GM12878 (cell line): ENCODE measurements at regions not wholly inside any gene's neighbourhood (a gene's known extent, or its start where the extent isn't known, plus 50 kb on each side); places are given as distances from the start of the nearest gene placed in this dataset.

Experiments used
- ATAC-seq: fragments of 200-7000 bp; cut with Tn5 transposase; 3 replicates; pipeline ENCODE4 v1.9.1; 2020; ENCODE audit warnings: mild to moderate bottlenecking, moderate library complexity
- BruUV-seq: library from RNA; stranded (reverse); fragments of 400-500 nt; replicated peaks from 2 replicates; lab custom pipeline; 2021; lab: Mats Ljungman, UMichigan
- CTCF ChIA-PET: fragments of 300-600 bp; sonication (Branson Sonifier 250); formaldehyde crosslinking; extraction: SDS; loops from one replicate; lab custom pipeline; 2021; ENCODE audit warnings: inconsistent platforms; lab: Yijun Ruan, JAX
- POLR2A ChIA-PET: fragments of 350-600 bp; formaldehyde crosslinking; extraction: SDS; loops from one replicate; lab custom pipeline; 2021; ENCODE audit warnings: inconsistent platforms; lab: Charles Lee
- RAD21 ChIA-PET: fragments of 300-600 bp; sonication (Branson Sonifier 250); formaldehyde crosslinking; loops from one replicate; lab custom pipeline; 2023; ENCODE audit warnings: antibody characterized with exemption; ENCODE audit not compliant: unreplicated experiment; lab: Charles Lee
- SMC1A ChIA-PET: fragments of 300-600 bp; sonication (Branson Sonifier 250); formaldehyde crosslinking; loops from one replicate; lab custom pipeline; 2023; ENCODE audit not compliant: unreplicated experiment, uncharacterized antibody; lab: Charles Lee
- DNase-seq: peaks from one replicate; pipeline ENCODE4 v3.0.0-alpha.2; 2011; ENCODE audit warnings: low read depth, low spot score
- FAIRE-seq: peaks from 3 replicates; lab custom pipeline; 2011; peaks lifted over from hg19 to GRCh38; lab: Jason Lieb, UNC
- H2AFZ ChIP-seq: 2 replicates; pipeline ENCODE4 v1.6.0; 2011; ENCODE audit warnings: low read depth, low read length, control low read depth; ENCODE audit not compliant: control insufficient read depth
- H3K27ac ChIP-seq: 2 replicates; pipeline ENCODE4 v1.5.1; 2011; ENCODE audit warnings: control low read depth; ENCODE audit not compliant: control insufficient read depth, insufficient read depth
- H3K27me3 ChIP-seq, 2 experiments: replicated peaks in 1 of 2; 2 replicates each; pipeline versions ENCODE4 v1.6.0 to v1.6.1; 2011; ENCODE audit warnings: low read length in 1 of 2; ENCODE audit not compliant: control insufficient read depth in 2 of 2, insufficient read depth in 2 of 2
- H3K36me3 ChIP-seq, 2 experiments: 2 replicates each; pipeline ENCODE4 v1.5.1; 2011; ENCODE audit warnings: low read length in 1 of 2; ENCODE audit not compliant: control insufficient read depth in 2 of 2, insufficient read depth in 2 of 2
- H3K4me1 ChIP-seq: 2 replicates; pipeline ENCODE4 v1.6.1; 2011; ENCODE audit warnings: mild to moderate bottlenecking, low read length, moderate library complexity, mixed read lengths; ENCODE audit not compliant: control insufficient read depth, insufficient read depth
- H3K4me2 ChIP-seq: 2 replicates; pipeline ENCODE4 v1.6.0; 2011; ENCODE audit warnings: control low read depth; ENCODE audit not compliant: control insufficient read depth, insufficient read depth
- H3K4me3 ChIP-seq: fragments of 200-600 bp; sonication (generic); 2 replicates; pipeline ENCODE4 v1.5.1; 2016
- H3K79me2 ChIP-seq: 2 replicates; pipeline ENCODE4 v1.6.0; 2011; ENCODE audit warnings: low read length; ENCODE audit not compliant: control insufficient read depth, insufficient read depth
- H3K9ac ChIP-seq: 2 replicates; pipeline ENCODE4 v1.8.0; 2011; ENCODE audit warnings: low read length, control low read depth, mixed read lengths; ENCODE audit not compliant: control insufficient read depth, insufficient read depth
- H3K9me3 ChIP-seq: replicated peaks from 3 replicates; pipeline ENCODE4 v1.5.1; 2011; ENCODE audit warnings: mild to moderate bottlenecking, low read length; ENCODE audit not compliant: control insufficient read depth, insufficient read depth
- H4K20me1 ChIP-seq: 2 replicates; pipeline ENCODE4 v1.6.0; 2011; ENCODE audit not compliant: control insufficient read depth, insufficient read depth
- ATF7 ChIP-seq: fragments of 450-650 bp; IDR thresholded peaks from 2 replicates; pipeline ENCODE4 v1.6.1; 2016; ENCODE audit warnings: low read depth, mild to moderate bottlenecking
- CREM ChIP-seq: IDR thresholded peaks from 2 replicates; pipeline ENCODE4 v1.6.1; 2014; ENCODE audit warnings: antibody characterized with exemption, low read depth
- FOXM1 ChIP-seq: IDR thresholded peaks from 2 replicates; pipeline ENCODE4 v1.6.1; 2012; ENCODE audit warnings: low read depth, mild to moderate bottlenecking, inconsistent platforms, low read length, moderate library complexity
- IRF4 ChIP-seq: IDR thresholded peaks from 2 replicates; pipeline ENCODE4 v1.6.1; 2011; ENCODE audit warnings: low read depth, low read length
- PAX5 ChIP-seq: IDR thresholded peaks from 2 replicates; pipeline ENCODE4 v1.6.1; 2011; ENCODE audit warnings: low read depth, low read length, borderline replicate concordance
- ZBTB4 ChIP-seq: fragments of 450-650 bp; formaldehyde crosslinking; IDR thresholded peaks from 2 replicates; pipeline ENCODE4 v1.4.0; 2022; ENCODE audit warnings: mild to moderate bottlenecking, moderate library complexity
- WGBS: methylation state at CpG from one replicate; pipeline ENCODE4 v1.1.6; 2016; ENCODE audit warnings: low lambda C conversion rate; ENCODE audit not compliant: insufficient replicate concordance, insufficient coverage; ENCODE audit errors: missing lambda C conversion rate; 5-methylcytosine and 5-hydroxymethylcytosine counted together
- in situ Hi-C: fragments of 300-500 bp; cut with MboI; formaldehyde crosslinking; loops from 9 replicates; pipeline ENCODE4 v1.14.3; 2018; ENCODE audit warnings: mixed read lengths
- intact Hi-C: fragments of 100-400 bp; cut with micrococcal nuclease; formaldehyde crosslinking; loops from one replicate; pipeline ENCODE4 v1.14.2; 2022; ENCODE audit not compliant: unreplicated experiment
- TF ChIP-seq, protein P1 (sequence below): IDR thresholded peaks from 2 replicates; pipeline ENCODE4 v1.6.1; 2011; ENCODE audit warnings: low read depth, mild to moderate bottlenecking, low read length, moderate library complexity, borderline replicate concordance; ENCODE audit errors: extremely low read depth
- TF ChIP-seq, protein P2 (sequence below): fragments of 150-350 bp; IDR thresholded peaks from 2 replicates; pipeline ENCODE4 v1.6.1; 2016; ENCODE audit warnings: low read depth, low read length

GRCh38 chr3:132837615-132838014 lies 115.4 kb upstream of the NPHP3 start:
- ATAC-seq (no peak), FAIRE-seq (no peak), DNase-seq (no peak)
- ChIA-PET RAD21 (no interaction called here), CTCF (no interaction called here), SMC1A (interaction anchor here (1.8 kb wide), 1 partner anchor 8 kb away, joined by 4 read pairs; no protein-coding TSS in a partner anchor), POLR2A (no interaction called here)
- Histone ChIP-seq H3K4me3 (no peak overlapping the region), H3K4me2 (no peak overlapping the region), H3K4me1 (no peaks in the 10 kb centered on the region), H3K27ac (no peak overlapping the region), H3K9me3 (no peaks in the 10 kb centered on the region), H3K27me3 (no peaks in the 10 kb centered on the region; a peak in 1 of 4 replicates), H3K36me3 (no peaks in the 10 kb centered on the region), H3K79me2 (no peaks in the 10 kb centered on the region), H3K9ac (no peak overlapping the region), H2AFZ (no peak overlapping the region), H4K20me1 (no peaks in the 10 kb centered on the region)
- WGBS = 40% methylated on average over 2 of the region's 2 CpGs
- intact Hi-C loops = no loop called here
- TF ChIP-seq ZBTB4 = no peak
- no TSS peak for BruUV-seq
- in situ Hi-C loops = no loop called here

GRCh38 chr3:132834356-132834755 lies 112.1 kb upstream of the NPHP3 start:
- ChIA-PET RAD21 (no interaction called here), CTCF (interaction anchor here (0.5 to 1.7 kb wide), 2 partner anchors 14 to 28 kb away, joined by 3 read pairs; no protein-coding TSS in a partner anchor), SMC1A (interaction anchor here (1.3 kb wide), 1 partner anchor 11 kb away, joined by 4 read pairs; no protein-coding TSS in a partner anchor), POLR2A (no interaction called here)
- H3K36me3 ChIP-seq = no peaks in the 10 kb centered on the region
- no peaks in the 10 kb centered on the region for H3K27me3 ChIP-seq
- in situ Hi-C loops = no loop called here
- WGBS = 0% methylated on average over 3 of the region's 3 CpGs
- no peaks in the 10 kb centered on the region for H3K9me3 ChIP-seq
- H3K27ac ChIP-seq = no peak overlapping the region
- no peak overlapping the region for H2AFZ ChIP-seq
- no peak for FAIRE-seq
- H3K4me1 ChIP-seq = no peaks in the 10 kb centered on the region
- DNase-seq = no peak
- H3K9ac ChIP-seq = no peak overlapping the region
- H3K4me3 ChIP-seq = no peak overlapping the region
- ATAC-seq = no peak
- intact Hi-C loops = no loop called here
- no peaks in the 10 kb centered on the region for H3K79me2 ChIP-seq
- H3K4me2 ChIP-seq = no peak overlapping the region
- no TSS peak for BruUV-seq
- no peaks in the 10 kb centered on the region for H4K20me1 ChIP-seq
- TF ChIP-seq PAX5 = no peak
- TF ChIP-seq ATF7 = no peak
- TF ChIP-seq, protein P1, sequence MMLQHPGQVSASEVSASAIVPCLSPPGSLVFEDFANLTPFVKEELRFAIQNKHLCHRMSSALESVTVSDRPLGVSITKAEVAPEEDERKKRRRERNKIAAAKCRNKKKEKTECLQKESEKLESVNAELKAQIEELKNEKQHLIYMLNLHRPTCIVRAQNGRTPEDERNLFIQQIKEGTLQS = no peak
- no peak for TF ChIP-seq IRF4
- no peak for TF ChIP-seq FOXM1
- TF ChIP-seq, protein P2, sequence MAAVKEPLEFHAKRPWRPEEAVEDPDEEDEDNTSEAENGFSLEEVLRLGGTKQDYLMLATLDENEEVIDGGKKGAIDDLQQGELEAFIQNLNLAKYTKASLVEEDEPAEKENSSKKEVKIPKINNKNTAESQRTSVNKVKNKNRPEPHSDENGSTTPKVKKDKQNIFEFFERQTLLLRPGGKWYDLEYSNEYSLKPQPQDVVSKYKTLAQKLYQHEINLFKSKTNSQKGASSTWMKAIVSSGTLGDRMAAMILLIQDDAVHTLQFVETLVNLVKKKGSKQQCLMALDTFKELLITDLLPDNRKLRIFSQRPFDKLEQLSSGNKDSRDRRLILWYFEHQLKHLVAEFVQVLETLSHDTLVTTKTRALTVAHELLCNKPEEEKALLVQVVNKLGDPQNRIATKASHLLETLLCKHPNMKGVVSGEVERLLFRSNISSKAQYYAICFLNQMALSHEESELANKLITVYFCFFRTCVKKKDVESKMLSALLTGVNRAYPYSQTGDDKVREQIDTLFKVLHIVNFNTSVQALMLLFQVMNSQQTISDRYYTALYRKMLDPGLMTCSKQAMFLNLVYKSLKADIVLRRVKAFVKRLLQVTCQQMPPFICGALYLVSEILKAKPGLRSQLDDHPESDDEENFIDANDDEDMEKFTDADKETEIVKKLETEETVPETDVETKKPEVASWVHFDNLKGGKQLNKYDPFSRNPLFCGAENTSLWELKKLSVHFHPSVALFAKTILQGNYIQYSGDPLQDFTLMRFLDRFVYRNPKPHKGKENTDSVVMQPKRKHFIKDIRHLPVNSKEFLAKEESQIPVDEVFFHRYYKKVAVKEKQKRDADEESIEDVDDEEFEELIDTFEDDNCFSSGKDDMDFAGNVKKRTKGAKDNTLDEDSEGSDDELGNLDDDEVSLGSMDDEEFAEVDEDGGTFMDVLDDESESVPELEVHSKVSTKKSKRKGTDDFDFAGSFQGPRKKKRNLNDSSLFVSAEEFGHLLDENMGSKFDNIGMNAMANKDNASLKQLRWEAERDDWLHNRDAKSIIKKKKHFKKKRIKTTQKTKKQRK = no peak
- no peak for TF ChIP-seq CREM
